K562 (cell line): ENCODE measurements at regions not wholly inside any gene's neighbourhood (a gene's known extent, or its start where the extent isn't known, plus 50 kb on each side); places are given as distances from the start of the nearest gene placed in this dataset.
"Not testable (repeated sequence)": the region's sequence is repeated elsewhere in the genome, so short reads cannot be mapped to it uniquely, and the experiment has no call there.

Experiments
- ATAC-seq: fragments of 200-7000 bp; cut with Tn5 transposase; 3 replicates; pipeline ENCODE4 v1.9.1; 2020; ENCODE audit warnings: moderate library complexity
- BruUV-seq: library from RNA; stranded (reverse); fragments of 400-500 nt; replicated peaks from 2 replicates; lab custom pipeline; 2021; lab: Mats Ljungman, UMichigan
- CTCF ChIA-PET: fragments of 300-600 bp; formaldehyde crosslinking; extraction: SDS; loops from one replicate; lab custom pipeline; 2021; ENCODE audit warnings: low intra/inter-chr PET ratio; lab: Yijun Ruan, JAX
- POLR2A ChIA-PET: fragments of 300-600, 350-650 bp; sonication (Branson Sonifier 250); formaldehyde crosslinking; extraction: SDS; loops from one replicate; lab custom pipeline; 2021; ENCODE audit warnings: antibody characterized with exemption, inconsistent platforms; lab: Yijun Ruan, JAX
- DNase-seq, 4 experiments: peaks; one replicate each; pipeline versions ENCODE4 v3.0.0 to v3.0.0-alpha.2; 2011 to 2018; ENCODE audit warnings: low spot score in 3 of 4, mixed read lengths in 3 of 4; ENCODE audit errors: extremely low read depth in 1 of 4
- FAIRE-seq: peaks from 2 replicates; lab custom pipeline; 2011; peaks lifted over from hg19 to GRCh38; lab: Jason Lieb, UNC
- H2AFZ ChIP-seq: 2 replicates; pipeline ENCODE4 v1.6.0; 2011; ENCODE audit warnings: low read depth, low read length, control low read depth, inconsistent platforms
- H3K27ac ChIP-seq: fragments of 200-600 bp; 3 replicates; pipeline ENCODE4 v1.8.0; 2011; ENCODE audit warnings: low read depth, mild to moderate bottlenecking, control low read depth, inconsistent platforms, low read length, moderate library complexity, mixed read lengths; ENCODE audit errors: extremely low read depth
- H3K27me3 ChIP-seq, 2 experiments: fragments of 300-600 bp in 1 of 2; 2 replicates in 1 of 2; 3 replicates in 1 of 2; pipeline versions ENCODE4 v1.6.0 to v1.8.0; 2011; ENCODE audit warnings: inconsistent platforms in 2 of 2, low read length in 2 of 2, mild to moderate bottlenecking in 1 of 2, mixed read lengths in 1 of 2, moderate library complexity in 1 of 2; ENCODE audit not compliant: control insufficient read depth in 2 of 2, insufficient read depth in 2 of 2
- H3K36me3 ChIP-seq: fragments of 300-600 bp; 3 replicates; pipeline ENCODE4 v1.8.0; 2011; ENCODE audit warnings: mild to moderate bottlenecking, low read length, inconsistent platforms; ENCODE audit not compliant: control insufficient read depth, insufficient read depth
- H3K4me1 ChIP-seq, 2 experiments: fragments of 200-600 bp in 1 of 2; replicated peaks in 1 of 2; 2 replicates in 1 of 2; 3 replicates in 1 of 2; pipeline versions ENCODE4 v1.5.1 to v1.8.0; 2011; ENCODE audit warnings: inconsistent platforms in 2 of 2, low read length in 2 of 2, mild to moderate bottlenecking in 1 of 2, mixed read lengths in 1 of 2, moderate library complexity in 1 of 2; ENCODE audit not compliant: control insufficient read depth in 2 of 2, insufficient read depth in 2 of 2
- H3K4me2 ChIP-seq: 2 replicates; pipeline ENCODE4 v1.6.1; 2011; ENCODE audit warnings: low read length, control low read depth, inconsistent platforms, mixed read lengths; ENCODE audit not compliant: insufficient read depth
- H3K4me3 ChIP-seq: fragments of 200-600 bp; sonication (generic), shearing (Covaris generic); 2 replicates; pipeline ENCODE4 v1.5.1; 2016; ENCODE audit warnings: control low read depth, inconsistent platforms
- H3K79me2 ChIP-seq: fragments of 200-600 bp; 3 replicates; pipeline ENCODE4 v1.8.0; 2011; ENCODE audit warnings: low read length, inconsistent platforms; ENCODE audit not compliant: control insufficient read depth, insufficient read depth
- H3K9ac ChIP-seq, 2 experiments: 2 replicates each; pipeline versions ENCODE4 v1.6.0 to v1.6.1; 2011; ENCODE audit warnings: low read depth in 2 of 2, low read length in 2 of 2, control low read depth in 1 of 2, inconsistent platforms in 1 of 2, mild to moderate bottlenecking in 1 of 2, mixed read lengths in 1 of 2; ENCODE audit not compliant: insufficient read depth in 1 of 2
- H3K9me1 ChIP-seq: one replicate; pipeline ENCODE4 v1.6.0; 2011; ENCODE audit warnings: inconsistent platforms, mild to moderate bottlenecking, low read length, moderate library complexity; ENCODE audit not compliant: control insufficient read depth, insufficient read depth
- H3K9me3 ChIP-seq: replicated peaks from 2 replicates; pipeline ENCODE4 v1.5.1; 2011; ENCODE audit warnings: low read depth, low read length, inconsistent platforms; ENCODE audit not compliant: control insufficient read depth, insufficient read depth
- H4K20me1 ChIP-seq: replicated peaks from 2 replicates; pipeline ENCODE4 v1.6.1; 2011; ENCODE audit warnings: low read length, inconsistent platforms, mixed read lengths; ENCODE audit not compliant: control insufficient read depth, insufficient read depth
- ATF6 ChIP-seq: sonication (generic); formaldehyde crosslinking; IDR thresholded peaks from 2 replicates; pipeline ENCODE4 v1.4.0; 2020; ENCODE audit warnings: mild to moderate bottlenecking, missing genetic modification reagents
- BRD4 ChIP-seq: fragments of 200-600 bp; sonication (generic); IDR thresholded peaks from 2 replicates; pipeline ENCODE4 v1.6.1; 2017; ENCODE audit warnings: inconsistent platforms
- CBFA2T2 ChIP-seq: fragments of 450-650 bp; conservative IDR thresholded peaks from 2 replicates; pipeline ENCODE4 v1.6.1; 2017; ENCODE audit warnings: mild to moderate bottlenecking
- CREB5 ChIP-seq: fragments of 250-450 bp; sonication (Bioruptor Pico); IDR thresholded peaks from 2 replicates; pipeline ENCODE4 v1.5.0; 2020; ENCODE audit warnings: mild to moderate bottlenecking
- ETV5 ChIP-seq: sonication (generic); formaldehyde crosslinking; IDR thresholded peaks from 2 replicates; pipeline ENCODE4 v1.4.0; 2020; ENCODE audit warnings: low read depth, mild to moderate bottlenecking, missing genetic modification reagents
- SUPT5H ChIP-seq: fragments of 450-650 bp; IDR thresholded peaks from 2 replicates; pipeline ENCODE4 v1.6.1; 2016
- WGBS: fragments of 100-300 bp; shearing (Covaris generic); methylation state at CpG from one replicate; pipeline ENCODE4 v1.1.6; 2016; ENCODE audit warnings: low coverage, mixed read lengths; ENCODE audit not compliant: insufficient coverage; ENCODE audit errors: missing lambda C conversion rate; 5-methylcytosine and 5-hydroxymethylcytosine counted together
- in situ Hi-C: fragments of 300-500 bp; cut with MboI; formaldehyde crosslinking; loops from 4 replicates; pipeline ENCODE4 v1.15.0; 2018; ENCODE audit warnings: inconsistent platforms, mixed read lengths
- intact Hi-C: fragments of 100-400 bp; cut with micrococcal nuclease; formaldehyde crosslinking; loops from 2 replicates; pipeline ENCODE4 v1.14.2; 2022

- H3K4me3 ChIP-seq, POLR2A ChIA-PET, H3K9ac ChIP-seq, ATAC-seq, FAIRE-seq, CTCF ChIA-PET, DNase-seq, H3K9me3 ChIP-seq, in situ Hi-C loops, BruUV-seq, H3K79me2 ChIP-seq, H3K4me2 ChIP-seq, H3K4me1 ChIP-seq, H4K20me1 ChIP-seq, H2AFZ ChIP-seq, H3K9me1 ChIP-seq, H3K36me3 ChIP-seq, H3K27me3 ChIP-seq, H3K27ac ChIP-seq, intact Hi-C loops: not testable (repeated sequence)
- whole genome bisulfite sequencing, result under 1% methylated on average over 11 of the region's 12 CpGs
Measured at GRCh38 chr5:152480677-152481076, 75.6 kb upstream of the NMUR2 start.

GRCh38 chr5:152487130-152487529, 82.1 kb upstream of the NMUR2 start:
- no peaks in the 10 kb centered on the region for H4K20me1 ChIP-seq
- no peaks in the 10 kb centered on the region for H3K36me3 ChIP-seq
- FAIRE-seq (no peak), ATAC-seq (no peak), DNase-seq (no peak)
- H3K9ac ChIP-seq, result no peak overlapping the region
- ChIA-PET CTCF (no interaction called here), POLR2A (no interaction called here)
- no peaks in the 10 kb centered on the region for H3K27me3 ChIP-seq
- no peaks in the 10 kb centered on the region for H3K9me3 ChIP-seq
- H3K4me1 ChIP-seq, result no peaks in the 10 kb centered on the region
- no peak overlapping the region for H3K4me2 ChIP-seq
- no peak overlapping the region for H3K4me3 ChIP-seq
- TF ChIP-seq SUPT5H, result no peak
- TF ChIP-seq BRD4, result no peak
- TF ChIP-seq ATF6 (CRISPR knock-in tag), result no peak
- no peak for TF ChIP-seq ETV5 (CRISPR knock-in tag)
- no peak for TF ChIP-seq CBFA2T2
- no peak for TF ChIP-seq CREB5
- TF ChIP-seq, all 486 proteins: peak for 0
- in situ Hi-C loops, result no loop called here
- WGBS, result 0% methylated on average over 5 of the region's 5 CpGs
- Histone ChIP-seq H2AFZ (no peak overlapping the region), H3K9me1 (no peaks in the 10 kb centered on the region), H3K79me2 (no peaks in the 10 kb centered on the region), H3K27ac (no peak overlapping the region)
- intact Hi-C loops, result no loop called here
- no TSS peak for BruUV-seq
